D341Med (cell line): ENCODE measurements at regions not wholly inside any gene's neighbourhood (a gene's known extent, or its start where the extent isn't known, plus 50 kb on each side); places are given as distances from the start of the nearest gene placed in this dataset.
"Not testable (repeated sequence)": the region's sequence is repeated elsewhere in the genome, so short reads cannot be mapped to it uniquely, and the experiment has no call there.

Experiments used
- DNase-seq: peaks from one replicate; pipeline ENCODE4 v3.0.0; 2012; ENCODE audit warnings: low spot score

GRCh38 chr1:178572604-178573003 lies 59.7 kb downstream of the TEX35 start:
- no peak for DNase-seq

- DNase-seq = no peak
Observed at GRCh38 chr1:178573330-178573729, 60.4 kb downstream of the TEX35 start.

GRCh38 chr1:178574345-178574744 lies 61.4 kb downstream of the TEX35 start:
- DNase-seq = no peak

- no peak for DNase-seq
Observed at GRCh38 chr1:178575611-178576361, 62.9 kb downstream of the TEX35 start.

GRCh38 chr1:178576841-178577240 lies 63.9 kb downstream of the TEX35 start:
- DNase-seq = no peak

GRCh38 chr1:178577882-178578281 lies 65.0 kb downstream of the TEX35 start:
- DNase-seq = no peak

- no peak for DNase-seq
Observed at GRCh38 chr1:178578541-178578940, 65.6 kb downstream of the TEX35 start.

- DNase-seq = no peak
Observed at GRCh38 chr1:178579095-178579494, 66.2 kb downstream of the TEX35 start.

- DNase-seq = no peak
Observed at GRCh38 chr1:178579562-178579961, 66.7 kb downstream of the TEX35 start.

GRCh38 chr1:178580096-178580495 lies 67.2 kb downstream of the TEX35 start:
- no peak for DNase-seq

GRCh38 chr1:178580876-178581275 lies 68.0 kb downstream of the TEX35 start:
- no peak for DNase-seq

GRCh38 chr1:178581351-178582303 lies 68.7 kb downstream of the TEX35 start:
- no peak for DNase-seq

- DNase-seq = no peak
Observed at GRCh38 chr1:178587096-178587495, 74.2 kb downstream of the TEX35 start.

- DNase-seq = no peak
Observed at GRCh38 chr1:178587975-178588374, 75.1 kb downstream of the TEX35 start.

- DNase-seq = not testable (repeated sequence)
Observed at GRCh38 chr1:178589042-178589441, 76.1 kb downstream of the TEX35 start.

- DNase-seq = not testable (repeated sequence)
Observed at GRCh38 chr1:178591811-178592210, 78.9 kb downstream of the TEX35 start.

GRCh38 chr1:178593515-178593914 lies 80.6 kb downstream of the TEX35 start:
- DNase-seq = no peak

- DNase-seq = no peak
Observed at GRCh38 chr1:178594133-178594532, 81.2 kb downstream of the TEX35 start.

- no peak for DNase-seq
Observed at GRCh38 chr1:178595491-178595890, 82.6 kb downstream of the TEX35 start.

GRCh38 chr1:178599087-178599486 lies 86.2 kb downstream of the TEX35 start:
- DNase-seq = no peak

GRCh38 chr1:178599745-178600144 lies 86.8 kb downstream of the TEX35 start:
- DNase-seq = no peak

GRCh38 chr1:178603926-178604325 lies 91.0 kb downstream of the TEX35 start:
- no peak for DNase-seq

- no peak for DNase-seq
Observed at GRCh38 chr1:178606839-178607238, 93.9 kb downstream of the TEX35 start.
